ENCODE measurements at regions not wholly inside any gene's neighbourhood (a gene's known extent, or its start where the extent isn't known, plus 50 kb on each side); places are given as distances from the start of the nearest gene placed in this dataset.

DNA sequence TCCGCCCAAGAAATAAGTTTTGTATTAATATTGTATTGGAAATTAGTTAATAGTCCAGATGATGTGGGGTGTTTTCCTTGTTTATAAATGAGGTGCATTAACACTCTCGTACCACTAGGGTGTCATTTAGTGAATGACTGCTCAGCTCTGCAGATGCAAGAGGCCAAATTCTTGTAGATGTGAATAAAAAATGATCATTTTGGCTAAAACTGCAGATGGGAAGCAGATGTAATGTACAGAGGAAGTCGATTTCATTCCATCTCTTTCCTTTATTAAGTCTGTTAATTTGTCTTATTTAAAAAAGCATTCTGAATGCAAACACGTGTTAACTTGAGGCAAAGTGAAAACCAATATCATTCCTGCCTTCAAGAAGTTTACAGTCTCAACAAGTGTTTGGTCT, 108.1 kb downstream of the DHX15 start:
- no peak for DNase-seq (ENCODE audit: low read depth in 3 of 3, low spot score in 2 of 3)

DNA sequence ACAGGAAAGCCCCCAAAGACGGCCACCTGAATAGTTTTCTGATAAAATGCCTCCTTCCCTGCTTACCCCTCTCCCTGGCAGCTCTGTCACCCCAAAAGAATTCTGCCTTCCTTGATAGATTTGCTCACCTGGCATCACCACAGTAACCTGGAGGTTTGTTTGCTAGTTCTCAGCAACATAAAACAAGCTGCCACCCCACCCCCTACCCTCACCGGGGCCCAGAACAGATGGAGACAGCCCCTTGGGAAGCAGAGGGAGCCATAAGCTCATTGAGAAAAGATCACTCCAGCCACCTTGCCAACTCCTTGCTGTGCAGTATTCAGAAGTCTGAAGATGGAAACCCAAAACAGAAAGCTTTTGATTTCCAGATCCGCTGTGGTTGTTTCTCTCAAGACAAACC, 108.6 kb downstream of the DHX15 start:
- no peak for DNase-seq (ENCODE audit: low read depth in 3 of 3, low spot score in 2 of 3)

- DNase-seq (ENCODE audit: low read depth in 3 of 3, low spot score in 2 of 3) = no peak
Observed at GRCh38 chr4:24473309-24473721, 111.0 kb downstream of the DHX15 start.

GRCh38 chr4:24472514-24473308, 111.6 kb downstream of the DHX15 start:
- DNase-seq (ENCODE audit: low read depth in 3 of 3, low spot score in 2 of 3) = no peak

DNA sequence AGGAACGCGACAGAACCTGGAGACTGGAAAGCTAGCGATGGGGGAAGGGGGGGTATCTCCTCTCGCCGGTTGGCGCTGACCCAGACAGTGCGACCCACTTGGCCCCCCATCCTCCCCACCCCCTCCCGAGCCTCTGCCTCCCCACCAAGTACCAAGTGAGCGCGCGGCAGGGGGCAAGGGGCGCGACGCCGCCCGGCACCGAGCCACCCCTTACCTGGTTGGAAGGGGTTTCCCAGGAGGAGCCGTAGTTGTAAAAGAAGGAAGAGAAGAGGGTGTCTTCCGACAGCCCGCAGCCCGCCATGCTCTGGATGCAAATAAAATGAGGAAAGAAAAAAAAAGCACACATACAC, 112.2 kb downstream of the DHX15 start:
- no peak for DNase-seq (ENCODE audit: low read depth in 3 of 3, low spot score in 2 of 3)

DNA sequence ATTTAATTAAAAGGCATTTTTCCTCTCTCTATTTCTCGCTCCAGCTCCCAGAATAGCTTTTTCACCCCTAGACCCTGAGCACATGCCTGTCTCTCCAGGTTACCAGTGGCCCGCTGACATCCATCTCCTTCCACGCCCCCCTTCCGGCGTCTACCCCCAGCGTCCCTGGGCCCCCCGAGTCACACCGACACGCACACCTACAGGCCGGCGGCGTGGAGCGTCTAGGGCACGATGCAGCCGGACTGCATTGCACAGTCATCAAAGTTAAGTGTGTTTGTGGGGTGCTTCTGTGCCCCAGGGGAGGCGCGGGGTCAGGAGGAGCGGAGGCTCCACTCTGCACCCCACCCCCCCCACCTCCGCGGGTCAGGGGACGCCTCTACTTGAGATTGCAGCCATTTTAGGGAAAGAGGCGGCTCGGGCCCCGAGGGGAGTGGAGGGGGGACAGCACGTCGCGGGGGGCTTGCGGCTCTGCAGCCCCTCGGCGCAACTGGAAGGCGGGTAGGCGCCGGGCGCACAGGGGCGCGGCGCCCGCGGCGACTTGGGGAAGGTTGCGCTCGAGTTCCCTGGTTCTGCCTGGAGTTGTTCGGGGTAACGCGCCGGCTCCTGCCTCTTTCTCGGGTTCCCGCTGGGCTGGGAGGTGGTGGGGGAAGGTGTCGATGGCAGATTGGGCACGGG, 112.7 kb downstream of the DHX15 start:
- no peak for DNase-seq (ENCODE audit: low read depth in 3 of 3, low spot score in 2 of 3)

DNA sequence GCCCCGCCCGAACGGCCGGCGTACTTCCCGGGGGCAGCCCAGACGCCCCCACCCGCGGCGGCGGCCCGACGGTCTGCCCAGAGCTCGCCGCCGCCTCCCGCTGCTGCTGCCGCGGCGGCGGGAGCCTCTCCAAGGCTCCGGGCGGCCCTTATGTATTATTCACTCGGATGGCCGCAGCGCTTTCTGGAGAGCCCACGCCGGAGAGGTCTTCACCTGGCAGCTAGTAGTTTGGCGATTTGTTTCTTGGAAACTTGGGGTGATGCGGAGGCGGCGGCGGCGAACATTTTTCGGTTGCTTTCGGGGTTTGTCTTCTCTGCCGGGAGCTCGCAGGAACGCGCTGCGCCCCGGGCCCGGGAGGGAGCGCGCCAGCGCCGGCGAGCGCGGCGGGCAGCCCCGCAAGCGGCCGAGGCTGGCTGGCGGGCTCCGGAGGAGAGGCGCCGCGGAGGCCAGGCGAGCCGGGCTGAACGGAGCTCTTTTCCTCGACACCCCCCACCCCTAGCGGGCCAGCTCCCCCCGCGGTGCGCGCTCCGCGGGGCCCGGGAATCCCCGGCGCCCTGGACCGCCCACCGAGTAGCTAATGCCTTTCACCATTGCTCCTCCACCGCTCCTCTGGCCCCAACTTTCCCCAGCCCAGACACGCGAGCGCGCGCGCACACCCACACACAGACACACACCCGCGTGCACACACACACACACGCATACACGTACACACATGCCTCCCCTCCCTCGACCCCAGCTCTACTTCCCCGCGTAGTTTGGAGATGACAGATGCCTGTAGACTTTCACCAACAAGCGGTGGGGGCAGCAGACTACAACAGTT, 113.5 kb downstream of the DHX15 start:
- no peak for DNase-seq (ENCODE audit: low read depth in 3 of 3, low spot score in 2 of 3)

DNA sequence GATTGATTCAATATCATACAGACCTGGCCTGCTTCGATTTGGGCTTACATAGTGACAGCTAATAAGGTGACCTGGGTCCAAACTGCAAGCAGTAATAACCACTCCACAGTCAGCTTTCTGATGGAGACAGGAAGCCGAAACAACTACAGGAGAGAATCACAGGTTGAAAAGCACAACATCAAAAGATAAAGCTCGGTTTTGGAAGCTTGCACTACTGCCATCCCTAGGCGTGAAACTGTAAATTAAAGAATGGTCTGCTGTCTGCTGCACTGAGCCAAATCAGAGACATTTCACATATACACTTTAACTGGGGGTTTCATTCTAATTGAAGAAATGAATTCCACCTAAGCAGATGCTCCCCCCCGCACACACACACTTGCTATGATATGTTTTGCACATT, 116.3 kb downstream of the DHX15 start:
- DNase-seq (ENCODE audit: low read depth in 3 of 3, low spot score in 2 of 3) = no peak

- DNase-seq (ENCODE audit: low read depth in 3 of 3, low spot score in 2 of 3) = no peak
Observed at GRCh38 chr4:24464566-24464965, 119.8 kb downstream of the DHX15 start.

DNA sequence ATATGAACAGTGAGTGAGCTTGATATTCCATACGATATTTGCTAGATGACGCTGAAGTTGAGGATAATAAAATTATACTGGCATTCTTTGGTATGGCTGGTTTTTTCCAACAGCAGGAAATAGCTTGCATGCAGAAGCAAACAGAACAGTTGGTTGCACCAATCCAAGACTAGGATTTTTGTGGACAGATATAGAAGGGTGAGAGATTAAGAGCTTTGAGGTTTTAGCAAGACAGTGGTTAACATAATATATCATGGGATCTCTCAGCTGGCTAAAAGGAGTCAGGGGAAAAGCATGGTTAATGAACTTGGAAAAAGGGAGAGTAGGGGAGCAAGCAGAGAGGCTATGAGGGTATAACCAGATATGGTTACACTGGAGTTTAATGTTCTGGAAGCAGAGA, 127.9 kb downstream of the DHX15 start:
- no peak for DNase-seq (ENCODE audit: low read depth in 3 of 3, low spot score in 2 of 3)

DNA sequence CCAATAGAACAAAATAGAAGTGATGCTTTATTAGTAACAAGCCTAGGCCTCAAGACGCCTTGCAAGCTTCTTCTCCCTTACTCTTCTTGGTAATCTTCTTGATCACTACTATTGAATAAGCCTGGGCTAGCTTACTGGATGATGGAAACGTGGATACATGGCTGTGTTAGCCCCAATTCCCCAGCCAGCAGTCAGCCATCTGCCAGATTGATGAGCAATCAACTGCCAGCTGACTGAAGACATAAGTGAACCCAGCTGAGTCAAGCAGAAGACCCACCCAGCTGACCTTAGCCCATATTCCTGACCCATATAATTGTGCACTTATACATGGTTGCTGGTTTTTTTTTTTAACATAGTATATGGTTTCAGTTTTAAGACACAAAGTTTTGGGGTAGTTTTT, 130.4 kb downstream of the DHX15 start:
- DNase-seq (ENCODE audit: low read depth in 3 of 3, low spot score in 2 of 3) = no peak

GRCh38 chr4:24451870-24452269, 132.5 kb downstream of the DHX15 start:
- DNase-seq (ENCODE audit: low read depth in 3 of 3, low spot score in 2 of 3) = no peak

DNA sequence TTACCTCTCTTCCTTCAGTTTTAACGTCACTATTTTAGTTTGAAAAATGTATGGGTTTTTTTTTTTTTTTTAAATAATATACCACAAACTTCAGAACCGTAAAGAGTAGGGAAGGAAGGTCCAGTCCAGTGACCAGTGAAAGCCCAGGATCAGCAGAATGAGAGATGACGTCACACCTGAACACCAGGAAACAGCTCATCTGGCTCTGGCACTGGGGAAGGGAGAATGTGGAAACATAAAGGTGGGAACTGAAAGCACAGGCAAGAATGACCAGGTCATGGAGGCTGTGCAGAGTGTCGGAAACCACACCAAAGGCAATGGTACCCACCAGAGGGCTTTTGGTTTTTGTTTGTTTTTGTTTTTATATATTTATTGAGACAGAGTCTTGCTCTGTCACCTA, 141.2 kb downstream of the DHX15 start:
- no peak for DNase-seq (ENCODE audit: low read depth in 3 of 3, low spot score in 2 of 3)

DNA sequence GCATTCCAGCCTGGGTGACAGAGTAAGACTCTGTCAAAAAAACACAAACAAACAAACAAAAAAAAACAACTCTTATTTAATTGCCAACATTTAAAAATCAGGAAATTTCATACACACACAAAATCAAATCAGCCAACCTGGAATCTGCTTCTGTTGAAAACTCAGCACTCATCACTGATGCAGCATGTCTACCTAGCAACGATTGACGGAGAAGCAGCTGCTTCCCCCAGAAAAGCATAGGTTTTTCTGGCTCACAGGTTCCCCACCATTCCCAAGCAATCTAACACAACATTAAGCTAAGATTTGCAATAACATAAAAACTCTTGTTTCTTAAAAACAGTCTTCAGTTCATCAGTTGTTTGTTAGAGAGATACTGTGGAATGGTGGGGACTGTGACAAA, 143.6 kb downstream of the DHX15 start:
- DNase-seq (ENCODE audit: low read depth in 3 of 3, low spot score in 2 of 3) = no peak

GRCh38 chr4:24434241-24434640, 150.1 kb downstream of the DHX15 start:
- no peak for DNase-seq (ENCODE audit: low read depth in 3 of 3, low spot score in 2 of 3)

- DNase-seq (ENCODE audit: low read depth in 3 of 3, low spot score in 2 of 3) = no peak
Observed at GRCh38 chr4:24433515-24434214, 150.7 kb downstream of the DHX15 start.

DNA sequence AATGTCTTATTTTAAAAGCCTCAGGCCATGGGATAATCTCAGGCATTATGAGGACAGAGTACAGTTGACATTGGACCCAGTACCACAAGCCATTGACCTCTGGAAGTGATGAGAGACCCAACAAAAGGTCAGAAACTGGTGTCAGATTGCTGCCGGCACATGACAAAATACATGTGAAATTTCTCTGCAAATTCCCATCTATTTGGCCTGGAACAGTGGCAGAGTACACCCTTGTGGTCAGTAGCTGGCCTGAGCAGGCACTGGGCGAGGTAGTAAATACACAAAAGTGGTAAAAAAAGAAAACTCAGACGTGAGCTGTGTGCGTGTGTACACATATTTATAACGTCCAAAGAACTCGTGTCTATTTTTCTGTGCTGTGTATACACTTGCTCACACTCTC, 155.5 kb downstream of the DHX15 start:
- DNase-seq (ENCODE audit: low read depth in 3 of 3, low spot score in 2 of 3) = no peak

GRCh38 chr4:24426557-24426956, 157.8 kb downstream of the DHX15 start:
- DNase-seq (ENCODE audit: low read depth in 3 of 3, low spot score in 2 of 3) = no peak

- no peak for DNase-seq (ENCODE audit: low read depth in 3 of 3, low spot score in 2 of 3)
Observed at GRCh38 chr4:24425863-24426262, 158.5 kb downstream of the DHX15 start.

DNA sequence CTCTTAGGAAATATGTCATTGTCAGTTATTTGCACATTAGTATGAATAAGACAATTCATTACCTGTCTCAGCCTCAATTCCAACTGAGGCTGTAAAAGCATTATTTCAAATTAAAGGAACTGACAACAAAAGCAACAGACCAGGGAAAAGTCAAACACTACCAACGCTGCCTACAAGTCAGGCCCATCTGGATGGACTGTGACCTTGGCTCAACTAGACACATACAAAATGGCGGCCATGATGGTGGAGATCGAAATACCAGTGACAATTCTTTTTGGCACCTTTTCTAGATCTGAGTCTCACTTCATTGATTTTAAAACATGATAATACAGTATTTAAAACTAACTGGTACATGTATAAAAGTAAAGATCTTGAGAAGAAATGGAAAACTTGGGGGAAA, 160.7 kb downstream of the DHX15 start:
- DNase-seq (ENCODE audit: low read depth in 3 of 3, low spot score in 2 of 3) = no peak

GRCh38 chr4:24422644-24423043, 161.7 kb downstream of the DHX15 start:
- DNase-seq (ENCODE audit: low read depth in 3 of 3, low spot score in 2 of 3) = no peak

Data from right renal cortex interstitium (tissue), 3 donors.